Gastrocnemius medialis (tissue), 4 donors: ENCODE measurements at regions not wholly inside any gene's neighbourhood (a gene's known extent, or its start where the extent isn't known, plus 50 kb on each side); places are given as distances from the start of the nearest gene placed in this dataset.

Experiments used
- POLR2A ChIP-seq, 2 donors: fragments of 450-650 bp; IDR thresholded peaks; one replicate each; pipeline ENCODE4 v1.6.1; 2017; ENCODE audit warnings: antibody characterized with exemption in 2 of 2, mild to moderate bottlenecking in 2 of 2, moderate library complexity in 2 of 2
- TF ChIP-seq, protein P1 (sequence below), 5 experiments: fragments of 450-650 bp in 3 of 5; fragments of 200-600 bp in 2 of 5; sonication (generic) in 2 of 5; IDR thresholded peaks in 4 of 5; conservative IDR thresholded peaks in 1 of 5; 1 replicate in 4 of 5; 2 replicates in 1 of 5; pipeline ENCODE4 v1.5.1; 2016 to 2019; ENCODE audit warnings: antibody characterized with exemption in 5 of 5, mild to moderate bottlenecking in 3 of 5, moderate library complexity in 3 of 5

- no peak for TF ChIP-seq POLR2A (IDR thresholded peaks at IDR 0.05)
- TF ChIP-seq, protein P1, sequence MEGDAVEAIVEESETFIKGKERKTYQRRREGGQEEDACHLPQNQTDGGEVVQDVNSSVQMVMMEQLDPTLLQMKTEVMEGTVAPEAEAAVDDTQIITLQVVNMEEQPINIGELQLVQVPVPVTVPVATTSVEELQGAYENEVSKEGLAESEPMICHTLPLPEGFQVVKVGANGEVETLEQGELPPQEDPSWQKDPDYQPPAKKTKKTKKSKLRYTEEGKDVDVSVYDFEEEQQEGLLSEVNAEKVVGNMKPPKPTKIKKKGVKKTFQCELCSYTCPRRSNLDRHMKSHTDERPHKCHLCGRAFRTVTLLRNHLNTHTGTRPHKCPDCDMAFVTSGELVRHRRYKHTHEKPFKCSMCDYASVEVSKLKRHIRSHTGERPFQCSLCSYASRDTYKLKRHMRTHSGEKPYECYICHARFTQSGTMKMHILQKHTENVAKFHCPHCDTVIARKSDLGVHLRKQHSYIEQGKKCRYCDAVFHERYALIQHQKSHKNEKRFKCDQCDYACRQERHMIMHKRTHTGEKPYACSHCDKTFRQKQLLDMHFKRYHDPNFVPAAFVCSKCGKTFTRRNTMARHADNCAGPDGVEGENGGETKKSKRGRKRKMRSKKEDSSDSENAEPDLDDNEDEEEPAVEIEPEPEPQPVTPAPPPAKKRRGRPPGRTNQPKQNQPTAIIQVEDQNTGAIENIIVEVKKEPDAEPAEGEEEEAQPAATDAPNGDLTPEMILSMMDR (IDR thresholded peaks at IDR 0.05 in 4 of 5, conservative IDR thresholded peaks at IDR 0.05 in 1 of 5), result no peak
Observed at GRCh38 chr4:58192217-58192616, 1082.0 kb upstream of the IGFBP7 start.
